ENCODE measurements at regions not wholly inside any gene's neighbourhood (a gene's known extent, or its start where the extent isn't known, plus 50 kb on each side); places are given as distances from the start of the nearest gene placed in this dataset.

DNA sequence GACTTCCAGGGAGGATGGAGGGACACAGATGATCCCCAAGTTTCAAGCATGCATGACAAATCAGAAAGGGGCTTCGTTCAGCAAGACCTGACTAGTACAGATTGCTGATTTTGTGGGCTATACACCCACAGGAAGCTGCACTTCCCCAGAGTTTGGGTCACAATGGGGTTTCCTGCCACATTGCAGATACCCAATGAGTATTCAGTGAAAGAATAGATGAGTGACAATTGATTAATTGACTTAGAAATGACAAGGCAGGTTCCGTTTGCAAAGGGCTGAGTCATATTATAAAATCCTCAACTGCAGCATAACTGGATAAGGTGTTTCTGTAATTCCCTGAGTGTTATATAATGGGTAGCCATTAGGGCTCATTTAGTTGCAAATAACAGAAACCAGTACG lies 146.6 kb upstream of the TBL1X start:
- DNase-seq = no peak

DNA sequence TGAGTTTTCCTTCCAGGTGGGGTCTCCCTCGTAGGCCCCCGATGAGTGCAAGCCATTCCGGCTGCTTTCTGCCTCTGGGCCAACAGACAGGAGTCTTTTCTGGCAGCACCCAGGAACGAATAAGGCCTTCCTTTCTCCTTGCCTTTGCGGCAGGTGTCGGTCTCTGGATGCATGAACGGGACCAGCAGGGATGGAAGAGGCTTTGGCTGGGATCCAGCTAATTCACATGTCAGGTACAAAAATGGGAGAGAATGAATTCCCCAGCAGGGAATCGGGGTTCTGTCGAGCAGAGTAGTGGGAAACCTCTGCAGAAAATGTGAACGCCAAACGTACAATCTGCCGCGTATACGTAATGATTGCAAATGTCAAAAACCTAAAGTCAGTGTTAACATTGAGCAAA lies 146.1 kb upstream of the TBL1X start:
- no peak for DNase-seq

DNA sequence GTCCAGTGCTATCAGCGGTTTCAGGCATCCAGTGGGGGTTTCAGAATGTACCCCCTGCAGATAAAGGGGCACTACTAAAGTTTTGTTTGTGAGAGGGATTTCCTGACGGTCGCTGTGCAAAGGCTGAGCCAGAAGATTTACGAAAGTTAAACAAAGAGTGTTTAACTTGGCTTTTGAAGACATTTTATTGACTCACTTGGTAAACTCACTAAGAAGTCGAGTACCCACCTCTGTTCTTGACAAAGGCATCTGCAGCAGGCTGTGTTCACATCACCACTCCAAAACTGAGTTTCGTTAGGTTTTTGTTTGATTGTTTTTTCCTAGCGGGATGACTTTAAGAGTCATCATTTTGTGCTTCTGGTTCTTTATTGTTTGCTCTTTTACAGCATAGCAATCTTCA lies 143.9 kb upstream of the TBL1X start:
- DNase-seq = no peak

DNA sequence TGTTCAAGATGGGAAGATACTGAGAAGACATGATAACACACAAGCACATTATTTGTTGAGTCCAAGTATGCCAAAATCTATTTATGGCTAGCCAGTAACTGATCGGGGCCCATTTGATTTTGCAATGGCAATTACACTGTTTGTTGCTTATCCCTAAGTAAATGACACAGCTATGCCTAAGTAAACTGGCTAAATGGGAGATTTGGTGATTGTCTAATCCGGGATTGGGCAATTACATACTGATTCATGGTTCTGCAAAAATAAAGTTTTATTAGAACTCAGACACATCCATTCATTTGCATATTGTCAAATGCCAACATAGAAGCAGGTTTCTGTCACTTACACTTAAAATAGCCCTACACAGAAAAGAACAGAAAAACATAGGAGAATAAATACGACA lies 140.2 kb upstream of the TBL1X start:
- no peak for DNase-seq

DNA sequence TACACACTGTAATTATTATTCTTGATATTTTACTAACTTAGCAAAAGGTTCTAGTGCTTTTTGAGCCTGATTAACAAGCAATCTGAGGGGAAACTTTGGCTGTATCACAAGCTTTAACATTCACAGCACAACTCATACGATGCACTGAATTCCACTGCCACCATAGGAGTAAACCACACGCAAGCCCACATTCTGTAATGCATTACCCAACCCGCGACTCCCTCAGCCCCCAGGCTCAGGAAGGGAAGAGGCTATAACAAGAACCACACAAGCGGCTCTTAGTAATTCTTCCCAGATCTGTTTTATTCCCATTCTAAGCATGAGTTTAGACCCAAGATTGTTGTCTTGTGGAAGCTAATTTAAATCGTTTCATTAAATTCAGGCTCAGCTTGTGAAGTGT lies 138.5 kb upstream of the TBL1X start:
- DNase-seq = no peak

DNA sequence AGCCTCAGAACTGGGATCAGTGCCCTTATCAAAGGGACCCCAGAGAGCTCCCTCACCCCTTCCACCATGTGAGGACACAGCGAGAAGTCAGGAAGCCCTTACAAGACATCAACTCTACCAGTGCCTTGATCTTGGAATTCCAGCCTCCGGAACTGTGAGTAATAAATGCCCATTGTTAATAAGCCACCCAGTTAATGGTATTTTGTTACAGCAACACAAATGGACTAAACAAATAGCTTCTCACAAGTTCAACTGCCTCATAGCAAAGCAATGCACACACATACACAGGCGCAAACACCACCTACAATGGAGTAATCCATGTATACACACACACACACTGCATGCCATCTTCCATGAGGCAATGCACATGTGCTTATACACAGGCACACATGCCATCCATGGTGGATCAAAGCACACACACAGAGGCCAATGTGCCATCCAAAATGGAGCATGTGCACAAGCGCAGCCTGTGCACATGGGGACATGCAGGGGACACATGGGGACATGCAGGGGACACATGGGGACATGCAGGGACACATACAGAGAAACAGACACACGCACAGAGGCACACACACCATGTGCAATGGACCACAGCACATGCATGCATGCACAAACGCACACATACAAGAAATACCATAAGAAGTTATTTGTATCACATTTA lies 137.6 kb upstream of the TBL1X start:
- DNase-seq = no peak

DNA sequence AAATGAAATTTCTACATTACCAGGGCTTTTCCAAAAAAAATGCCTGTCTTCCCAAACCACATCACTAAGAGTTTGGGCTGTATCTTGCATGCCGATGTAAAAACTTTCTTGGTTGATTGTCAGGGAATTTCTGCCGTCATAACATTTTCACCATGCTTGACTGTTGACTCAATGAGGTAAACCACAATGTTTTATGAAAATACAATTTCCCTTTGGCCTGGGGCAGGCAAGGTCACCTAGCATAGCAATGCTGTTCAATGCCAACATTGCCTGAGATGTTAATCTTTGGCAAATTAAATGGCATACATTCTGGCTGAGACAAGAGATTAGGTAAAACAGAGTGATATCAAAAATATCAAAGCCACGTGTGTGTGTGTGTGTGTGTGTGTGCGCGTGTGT lies 137.1 kb upstream of the TBL1X start:
- no peak for DNase-seq

DNA sequence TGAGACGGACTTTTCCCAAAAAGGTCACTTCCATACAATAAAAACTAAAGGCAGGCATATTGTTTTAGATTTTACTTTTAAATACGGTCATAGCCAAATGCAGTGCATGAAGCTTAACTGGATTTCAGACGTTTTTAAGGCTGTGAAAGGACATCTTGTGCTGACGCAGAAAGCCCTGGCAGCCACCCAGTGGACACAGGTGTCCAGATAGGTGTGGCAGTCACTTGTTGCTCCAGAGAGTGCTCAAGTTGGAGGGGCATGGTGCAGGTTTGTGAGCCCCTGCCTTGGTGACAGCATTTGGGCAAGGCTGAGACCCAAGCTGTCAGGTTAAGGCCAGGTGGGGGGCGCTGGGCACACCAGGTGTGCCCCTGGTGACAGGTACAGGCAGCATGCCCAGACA lies 135.8 kb upstream of the TBL1X start:
- DNase-seq = no peak

DNA sequence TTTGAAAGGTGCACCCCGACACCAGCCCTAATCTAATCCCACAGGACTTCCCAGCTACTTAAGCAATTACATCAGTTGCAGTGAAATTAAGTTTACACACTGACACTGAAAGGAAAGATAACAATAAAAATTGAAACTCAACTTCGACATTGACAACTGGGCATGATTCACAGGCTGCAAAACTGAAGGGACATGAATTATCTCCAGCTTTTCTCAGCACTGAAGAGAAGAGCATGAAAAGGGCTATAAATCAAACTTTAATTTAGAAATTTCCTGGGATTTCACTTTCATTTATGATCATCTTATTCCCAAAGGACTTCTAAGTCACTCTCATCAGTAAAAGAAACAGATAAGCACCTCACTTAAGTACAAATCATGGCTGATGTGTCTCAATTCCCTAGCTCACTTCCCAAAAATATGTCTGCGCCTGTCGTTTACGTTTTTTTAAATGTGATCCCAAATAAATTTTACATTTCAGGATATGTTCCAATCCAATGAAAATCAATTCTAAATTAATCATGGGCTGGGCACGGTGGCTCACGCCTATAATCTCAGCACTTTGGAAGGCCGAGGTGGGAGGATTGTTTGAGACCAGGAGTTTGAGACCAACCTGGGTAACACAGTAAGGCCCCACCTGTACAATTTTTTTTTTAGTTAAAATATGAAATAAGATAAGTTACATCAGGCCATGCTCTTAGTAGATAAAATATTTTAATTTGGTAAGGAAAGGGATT lies 134.4 kb upstream of the TBL1X start:
- no peak for DNase-seq

DNA sequence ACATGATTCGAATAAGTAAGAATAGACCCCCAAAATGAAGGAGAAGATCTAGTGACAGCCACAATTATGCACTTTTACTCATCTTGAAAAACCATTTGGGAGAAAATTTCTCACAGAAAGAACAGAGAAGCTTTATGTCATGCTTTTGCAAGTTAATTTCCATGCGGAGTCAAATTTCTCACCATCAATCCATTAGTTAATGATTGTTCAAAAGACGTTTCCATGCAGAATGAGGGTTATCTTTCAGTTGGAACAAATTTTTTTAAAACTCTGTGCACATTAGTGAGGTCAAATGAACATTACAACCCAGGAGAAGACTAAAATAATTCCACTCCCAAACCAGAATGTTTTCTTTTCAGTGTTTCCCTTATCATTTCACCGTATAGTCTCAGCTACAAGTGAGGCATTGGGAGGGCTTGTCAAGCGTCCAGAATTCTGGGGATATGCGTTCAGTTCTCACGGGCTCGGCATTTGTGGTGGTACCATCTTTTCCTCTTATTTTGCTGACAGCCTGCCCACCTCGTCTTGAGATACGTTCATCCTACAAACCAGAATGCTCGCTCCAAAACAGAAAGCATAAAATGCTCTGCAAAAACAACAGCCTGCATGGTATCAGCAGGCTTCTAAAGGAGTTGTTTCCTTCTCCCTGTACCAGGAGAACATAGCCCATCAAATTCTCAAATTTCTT lies 130.8 kb upstream of the TBL1X start:
- DNase-seq = no peak

DNA sequence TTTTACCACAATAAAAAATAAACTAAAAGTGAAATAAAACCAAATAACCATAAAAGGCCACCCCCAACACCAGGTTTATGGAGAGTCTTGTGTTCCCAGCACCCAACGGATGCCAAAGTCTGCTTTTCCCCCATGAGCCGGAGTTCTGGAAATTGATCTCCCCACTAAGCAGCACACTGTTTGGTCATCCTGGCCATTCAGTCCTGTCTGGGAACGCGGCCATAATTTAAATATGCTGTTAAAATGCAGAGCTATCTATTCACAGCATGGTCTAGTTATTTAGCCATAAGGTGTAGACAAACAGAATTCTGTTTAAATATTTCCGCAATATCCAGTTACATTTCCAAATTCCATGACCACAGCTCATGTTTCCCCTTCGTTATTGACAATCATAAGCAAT lies 129.6 kb upstream of the TBL1X start:
- no peak for DNase-seq

DNA sequence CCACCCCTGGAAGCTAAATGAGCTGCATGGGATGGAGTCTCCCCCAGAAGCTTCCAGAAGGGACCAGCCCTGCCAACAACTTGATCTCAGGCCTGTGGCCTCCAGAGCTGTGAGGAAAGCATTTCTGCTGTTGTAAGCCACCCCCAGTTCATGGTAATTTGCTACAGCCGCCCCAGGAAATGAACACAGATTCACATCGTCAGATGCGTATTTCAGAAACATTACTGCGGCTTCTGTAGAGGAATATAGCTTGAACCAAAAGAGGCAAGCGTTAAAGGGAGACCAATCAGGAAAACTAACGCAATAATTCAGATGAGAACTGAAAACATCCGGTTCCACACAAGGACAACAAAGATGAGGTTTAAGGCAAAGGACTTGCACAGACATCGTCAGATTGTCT lies 128.4 kb upstream of the TBL1X start:
- DNase-seq = no peak

DNA sequence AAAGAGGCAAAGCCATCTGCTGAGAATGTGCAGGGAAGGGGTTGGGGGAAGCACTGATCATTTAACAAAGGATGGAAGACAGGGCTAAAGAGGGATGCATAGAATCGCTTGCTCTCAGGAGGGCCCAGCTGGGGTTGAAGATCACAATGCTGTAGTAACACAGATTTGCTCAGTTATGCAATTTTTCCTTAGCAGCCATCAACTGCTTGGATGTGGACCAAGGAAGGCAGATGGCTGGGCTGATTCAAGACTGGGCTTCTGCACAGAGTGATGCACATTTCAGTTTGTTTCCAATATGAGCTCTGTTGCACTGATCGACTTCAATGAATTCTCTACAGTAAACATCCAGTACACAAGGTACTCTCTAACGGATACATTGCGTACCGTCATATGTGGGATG lies 127.8 kb upstream of the TBL1X start:
- no peak for DNase-seq

DNA sequence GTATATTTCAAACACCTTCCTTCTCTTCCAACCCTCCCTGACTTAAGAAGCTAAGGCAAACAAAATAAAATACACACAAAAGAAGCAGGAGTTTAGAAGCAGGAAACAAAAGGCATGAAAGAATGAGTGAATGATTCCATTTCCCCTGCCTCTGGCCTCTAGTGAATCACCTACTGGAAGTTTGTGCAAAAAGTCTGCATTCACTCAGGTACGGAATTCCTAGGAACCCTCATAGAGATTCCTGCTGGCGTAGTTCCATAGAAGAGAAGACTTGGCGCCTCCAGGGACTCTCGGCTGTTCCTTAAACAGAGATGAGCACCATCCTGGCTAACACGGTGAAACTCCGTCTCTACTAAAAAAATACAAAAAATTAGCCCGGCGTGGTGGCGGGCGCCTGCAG lies 125.9 kb upstream of the TBL1X start:
- DNase-seq = no peak

DNA sequence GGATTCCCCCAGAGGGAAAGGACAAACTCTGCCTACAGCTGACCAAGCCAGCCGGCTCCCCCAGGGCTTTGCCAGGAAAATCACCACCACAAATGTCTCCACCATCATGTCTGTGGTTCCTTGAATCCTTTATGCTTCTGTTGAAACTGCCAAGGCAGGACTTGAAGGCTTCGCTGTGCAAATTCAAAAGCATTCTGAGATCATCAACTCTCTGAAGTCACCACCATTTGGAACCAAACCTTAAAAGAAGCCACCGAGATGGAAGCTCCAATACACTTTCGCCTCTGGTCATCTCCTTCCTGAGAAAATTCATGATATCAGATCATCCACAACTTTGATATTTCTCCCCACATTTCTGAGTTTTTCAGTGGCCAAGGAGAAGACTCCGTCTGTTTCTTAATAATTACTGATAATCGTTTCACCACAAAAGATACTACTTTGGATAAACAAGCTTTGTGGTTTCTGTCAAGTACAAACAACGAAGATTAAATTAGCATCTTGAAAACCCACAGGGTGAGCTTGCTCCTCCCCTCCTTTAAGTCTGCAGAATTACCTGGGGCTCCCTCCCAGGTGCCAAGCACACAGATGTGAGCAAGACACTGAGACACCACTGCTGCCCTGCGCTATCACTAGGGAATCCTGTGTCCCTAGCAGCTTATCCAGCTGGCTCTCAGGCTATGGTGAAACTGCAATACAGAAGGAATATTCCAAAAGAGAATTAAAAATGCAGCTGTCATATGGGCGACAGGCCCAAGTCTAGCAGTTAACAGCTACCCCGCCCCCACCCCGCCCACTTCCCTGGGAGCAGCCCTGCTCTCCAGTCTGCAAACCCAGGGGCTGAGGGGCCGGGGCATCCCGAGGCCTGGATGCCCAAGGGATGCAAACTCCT lies 125.0 kb upstream of the TBL1X start:
- DNase-seq = no peak

DNA sequence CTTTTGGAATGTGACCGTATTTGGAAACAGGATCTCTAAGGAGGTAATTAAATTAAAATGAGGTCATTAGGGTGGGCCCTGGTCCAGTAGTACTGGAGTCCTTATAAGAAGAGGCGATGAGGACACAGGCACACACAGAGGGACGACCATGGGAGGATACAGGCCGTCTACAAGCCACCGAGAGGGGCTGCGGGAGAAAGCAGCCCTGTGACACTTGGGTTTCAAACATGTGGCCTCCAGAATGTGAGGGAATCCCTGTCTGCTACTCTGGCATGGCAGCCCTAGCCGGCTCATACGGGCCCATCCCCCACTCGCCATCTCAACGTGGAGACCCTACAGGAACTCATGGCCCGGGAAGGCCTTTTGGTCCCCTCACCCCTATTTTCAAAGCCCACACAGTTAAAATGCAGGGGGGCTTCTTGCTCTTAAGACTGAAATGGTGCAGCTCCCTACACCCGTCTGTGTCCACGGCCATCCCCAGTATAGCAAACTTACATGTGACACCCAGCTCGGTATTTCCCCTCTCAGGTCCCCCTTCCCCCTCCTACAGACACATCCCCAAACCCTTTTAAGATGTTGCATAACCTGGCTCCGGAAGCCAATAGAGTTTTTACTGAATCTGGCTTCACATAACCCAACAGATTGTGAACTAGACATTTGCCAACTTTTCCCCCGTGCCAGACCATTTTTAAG lies 124.1 kb upstream of the TBL1X start:
- no peak for DNase-seq

DNA sequence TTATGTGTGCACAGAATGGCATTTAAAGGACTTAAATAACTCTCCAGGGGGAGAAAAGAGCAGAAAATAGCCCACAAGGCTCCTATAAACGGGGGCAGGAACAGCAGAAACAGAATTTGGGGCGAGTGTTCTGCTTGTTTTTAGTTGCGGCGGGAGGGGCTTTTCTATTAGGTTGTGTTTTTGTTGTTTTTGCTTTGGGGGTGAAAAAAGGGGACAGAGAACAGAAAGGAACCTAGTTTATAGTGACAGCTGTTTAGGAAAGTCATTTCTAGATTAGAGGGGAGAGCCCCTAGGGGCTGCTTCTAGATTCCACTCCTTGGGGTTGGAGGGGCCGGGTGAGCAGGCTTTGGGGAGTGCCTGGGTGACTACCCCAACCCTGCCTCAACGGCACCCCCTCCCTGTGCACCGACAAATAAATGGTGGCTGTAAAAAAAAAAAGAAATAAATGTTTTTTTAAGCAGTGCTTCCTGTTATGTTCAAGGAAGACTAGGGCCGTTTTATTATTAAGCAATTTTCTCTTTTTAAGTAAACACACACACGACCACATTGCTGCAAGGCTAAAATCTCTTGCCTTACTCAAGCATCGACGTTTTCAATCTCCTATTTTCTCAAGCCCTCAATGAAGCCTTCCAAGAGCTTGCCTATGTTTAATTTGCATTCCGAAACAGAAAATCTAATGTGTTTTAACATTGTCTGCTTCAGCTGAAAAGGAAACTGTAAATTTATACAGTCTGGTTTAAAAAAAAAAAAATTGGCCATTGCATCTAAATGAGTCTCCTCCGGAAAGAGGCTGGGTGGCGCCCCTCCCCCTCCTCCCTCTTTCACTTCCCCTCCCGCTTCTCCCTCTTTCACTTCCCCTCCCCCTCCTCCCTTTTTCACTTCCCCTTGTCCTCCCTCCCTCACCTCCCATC lies 123.3 kb upstream of the TBL1X start:
- no peak for DNase-seq

DNA sequence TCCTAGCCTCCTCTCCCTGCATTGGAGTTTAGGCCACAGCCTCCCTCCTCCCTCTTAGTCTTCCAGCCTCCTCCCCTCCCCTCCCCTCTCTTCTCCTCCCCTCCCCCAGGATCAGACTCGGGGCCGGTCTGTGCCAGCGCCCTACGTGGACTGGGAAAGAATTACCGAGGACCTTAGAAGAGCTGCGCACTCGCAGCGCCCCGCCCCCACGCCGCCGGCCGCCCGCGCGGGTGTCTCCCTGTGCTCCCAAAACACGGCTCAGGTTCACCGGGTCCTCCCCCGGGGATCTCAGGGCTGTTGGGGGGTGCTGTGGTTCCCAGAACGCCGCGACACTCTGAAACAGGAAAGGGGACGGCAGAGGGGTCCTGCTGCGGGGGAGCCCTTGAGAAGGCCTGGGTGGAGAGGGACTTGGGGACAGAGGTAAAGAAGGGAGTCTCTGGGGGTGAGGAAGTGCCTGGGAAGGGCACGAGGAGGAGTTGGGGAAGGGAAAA lies 122.3 kb upstream of the TBL1X start:
- DNase-seq = no peak

DNA sequence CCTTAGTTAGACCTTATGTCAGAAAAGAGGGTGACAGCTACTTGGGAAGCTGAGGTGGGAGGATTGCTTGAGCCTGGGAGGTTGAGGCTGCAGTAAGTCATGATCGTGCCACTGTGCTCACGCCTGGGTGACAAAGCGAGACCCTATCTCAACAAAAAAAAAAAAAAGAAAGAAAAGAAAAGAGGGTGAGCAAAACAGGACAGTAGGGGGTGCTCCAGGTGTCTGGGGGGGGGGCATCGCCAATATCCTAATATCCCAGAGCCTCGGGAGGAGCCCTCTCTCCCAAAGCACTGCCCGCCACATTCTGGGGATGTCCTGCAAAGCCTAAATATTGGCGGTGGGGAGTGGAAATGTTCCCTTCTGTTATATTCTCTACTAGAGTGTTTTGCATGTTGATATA lies 120.9 kb upstream of the TBL1X start:
- no peak for DNase-seq

DNA sequence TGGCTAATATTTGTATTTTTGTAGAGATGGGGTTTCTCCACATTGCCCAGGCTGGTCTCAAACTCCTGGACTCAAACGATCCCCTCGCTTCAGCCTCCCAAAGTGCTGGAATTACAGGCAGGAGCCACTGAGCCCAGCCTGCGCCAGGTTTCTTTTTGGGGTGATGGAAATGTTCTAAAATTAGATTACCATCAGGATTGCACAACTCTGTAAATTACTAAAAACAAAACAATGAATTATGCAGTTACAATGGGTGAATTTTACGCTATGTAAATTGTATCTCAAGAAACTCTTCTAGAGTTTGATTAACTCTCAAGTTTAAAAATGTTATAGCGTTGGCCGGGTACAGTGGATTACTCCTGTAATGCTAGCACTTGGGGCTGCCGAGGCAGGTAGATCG lies 118.9 kb upstream of the TBL1X start:
- DNase-seq = no peak

Data from amniotic stem cell (primary cell).